NCI-H128 (cell line): ENCODE measurements at regions not wholly inside any gene's neighbourhood (a gene's known extent, or its start where the extent isn't known, plus 50 kb on each side); places are given as distances from the start of the nearest gene placed in this dataset.

Experiments used
- DNase-seq: peaks from one replicate; lab custom pipeline; 2025; ENCODE audit not compliant: unreplicated experiment; lab: John Stamatoyannopoulos, UW

GRCh38 chr3:161987933-161988332 lies 491.3 kb downstream of the OTOL1 start:
- DNase-seq, result no peak

- DNase-seq, result no peak
These were observed 492.4 kb downstream of the OTOL1 start for GRCh38 chr3:161989012-161989411.

GRCh38 chr3:161990036-161990435 lies 493.4 kb downstream of the OTOL1 start:
- no peak for DNase-seq

- DNase-seq, result no peak
These were observed 495.4 kb downstream of the OTOL1 start for GRCh38 chr3:161991901-161992540.

GRCh38 chr3:161999846-162000245 lies 503.2 kb downstream of the OTOL1 start:
- no peak for DNase-seq

GRCh38 chr3:162007722-162008121 lies 511.1 kb downstream of the OTOL1 start:
- DNase-seq, result no peak

GRCh38 chr3:162012633-162013032 lies 516.0 kb downstream of the OTOL1 start:
- DNase-seq, result no peak

- DNase-seq, result no peak
These were observed 517.7 kb downstream of the OTOL1 start for GRCh38 chr3:162014284-162014683.

GRCh38 chr3:162015856-162016255 lies 519.2 kb downstream of the OTOL1 start:
- no peak for DNase-seq

- no peak for DNase-seq
These were observed 523.2 kb downstream of the OTOL1 start for GRCh38 chr3:162019817-162020216.

GRCh38 chr3:162021206-162021605 lies 524.6 kb downstream of the OTOL1 start:
- DNase-seq, result no peak

GRCh38 chr3:162022911-162023310 lies 526.3 kb downstream of the OTOL1 start:
- no peak for DNase-seq

GRCh38 chr3:162029736-162030135 lies 533.1 kb downstream of the OTOL1 start:
- DNase-seq, result no peak

- no peak for DNase-seq
These were observed 537.8 kb downstream of the OTOL1 start for GRCh38 chr3:162034368-162034767.

- no peak for DNase-seq
These were observed 545.0 kb downstream of the OTOL1 start for GRCh38 chr3:162041622-162042021.

GRCh38 chr3:162052636-162053035 lies 556.0 kb downstream of the OTOL1 start:
- DNase-seq, result no peak

- DNase-seq, result no peak
These were observed 576.1 kb downstream of the OTOL1 start for GRCh38 chr3:162072656-162073164.

- DNase-seq, result no peak
These were observed 576.9 kb downstream of the OTOL1 start for GRCh38 chr3:162073422-162073975.

GRCh38 chr3:162077108-162077507 lies 580.5 kb downstream of the OTOL1 start:
- DNase-seq, result no peak

- DNase-seq, result no peak
These were observed 585.9 kb downstream of the OTOL1 start for GRCh38 chr3:162082516-162082915.

- no peak for DNase-seq
These were observed 590.8 kb downstream of the OTOL1 start for GRCh38 chr3:162087361-162087760.

GRCh38 chr3:162092751-162093150 lies 596.1 kb downstream of the OTOL1 start:
- DNase-seq, result no peak

GRCh38 chr3:162094301-162094700 lies 597.7 kb downstream of the OTOL1 start:
- DNase-seq, result no peak
